Epidermal melanocyte (primary cell): ENCODE measurements at regions not wholly inside any gene's neighbourhood (a gene's known extent, or its start where the extent isn't known, plus 50 kb on each side); places are given as distances from the start of the nearest gene placed in this dataset.

Source experiments
- DNase-seq: peaks from one replicate; pipeline ENCODE4 v3.0.0; 2011; ENCODE audit warnings: low spot score; ENCODE audit not compliant: insufficient read length

GRCh38 chr4:188818300-188818699 is 679.1 kb downstream of the TRIML1 start:
- no peak for DNase-seq

GRCh38 chr4:188819233-188819632 is 680.0 kb downstream of the TRIML1 start:
- DNase-seq: no peak

- no peak for DNase-seq
These were observed 682.3 kb downstream of the TRIML1 start for GRCh38 chr4:188821500-188821899.

GRCh38 chr4:188822698-188823097 is 683.5 kb downstream of the TRIML1 start:
- no peak for DNase-seq

GRCh38 chr4:188824553-188824952 is 685.3 kb downstream of the TRIML1 start:
- DNase-seq: no peak

- DNase-seq: no peak
These were observed 687.2 kb downstream of the TRIML1 start for GRCh38 chr4:188826393-188826792.

GRCh38 chr4:188839704-188840103 is 700.5 kb downstream of the TRIML1 start:
- DNase-seq: no peak

DNA sequence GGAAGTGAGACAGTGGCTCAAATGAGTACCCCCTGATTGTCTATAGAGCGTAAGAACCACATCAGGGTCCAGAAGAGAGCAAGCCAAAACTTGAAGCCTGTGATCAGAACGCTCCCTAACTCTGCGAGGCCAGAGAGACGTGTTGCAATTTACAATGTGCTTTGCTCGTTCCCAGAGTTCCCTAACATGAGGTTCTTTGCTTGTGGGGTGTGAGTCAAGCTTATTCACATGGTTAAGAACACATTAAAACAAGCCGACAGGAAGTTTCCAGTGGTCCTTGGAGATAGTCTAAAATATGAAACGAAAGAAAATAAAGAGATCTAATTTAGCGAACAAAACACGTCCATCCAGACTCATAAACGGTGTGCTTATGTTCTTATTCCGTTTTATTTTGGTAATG is 702.3 kb downstream of the TRIML1 start:
- DNase-seq: no peak

DNA sequence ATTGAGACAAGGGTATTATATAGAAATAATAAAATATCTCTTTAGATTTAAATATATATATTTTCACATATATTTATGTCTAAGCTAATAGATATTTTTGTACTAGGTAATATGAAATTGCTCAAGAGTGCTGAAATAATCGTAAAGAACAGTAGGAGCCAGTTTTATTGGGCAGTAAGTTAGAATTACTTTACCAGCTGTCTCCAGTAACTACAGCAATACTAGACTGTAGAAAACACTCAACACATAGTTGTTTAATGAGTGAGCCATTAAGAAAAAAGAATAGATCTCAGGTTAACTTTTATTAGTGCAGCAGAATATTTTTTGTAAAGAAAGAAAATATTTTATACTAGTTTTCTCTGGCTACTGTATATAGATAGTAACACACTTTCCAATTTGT is 715.2 kb downstream of the TRIML1 start:
- DNase-seq: no peak

DNA sequence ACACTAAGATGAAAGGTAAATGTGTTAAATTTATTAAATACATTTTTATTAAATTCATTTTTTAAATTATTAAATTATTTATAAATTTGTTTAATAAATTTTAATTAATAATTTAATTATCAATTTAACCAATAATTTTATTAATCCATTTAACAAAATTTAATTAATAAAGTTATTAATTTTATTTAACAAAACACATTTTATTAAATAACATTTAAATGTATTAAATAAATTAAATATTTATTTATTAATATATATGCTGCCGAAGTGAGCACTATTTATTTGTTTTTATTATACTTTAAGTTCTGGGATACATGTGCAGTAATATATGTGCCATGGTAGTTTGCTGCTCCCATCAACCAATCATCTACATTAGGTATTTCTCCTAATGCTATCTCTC is 719.5 kb downstream of the TRIML1 start:
- no peak for DNase-seq

DNA sequence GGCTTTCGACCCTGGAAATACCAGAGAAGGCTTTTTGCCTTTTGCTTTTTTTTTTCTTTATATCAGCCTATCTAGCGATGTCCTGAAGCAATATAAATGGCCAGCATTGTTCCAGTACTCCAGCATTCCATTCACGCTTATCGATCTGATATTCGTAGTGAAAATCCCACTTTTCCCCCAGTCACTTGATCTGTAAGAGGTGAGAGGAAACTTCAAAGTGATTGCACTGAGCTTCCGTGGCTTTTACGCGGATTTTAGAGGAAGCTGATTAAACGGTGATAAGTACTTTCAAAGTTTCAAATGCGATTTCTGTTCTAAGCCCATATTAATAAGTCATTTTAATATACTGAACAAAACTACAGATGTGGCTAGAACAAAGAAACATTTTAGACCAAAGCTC is 725.5 kb downstream of the TRIML1 start:
- DNase-seq: no peak

DNA sequence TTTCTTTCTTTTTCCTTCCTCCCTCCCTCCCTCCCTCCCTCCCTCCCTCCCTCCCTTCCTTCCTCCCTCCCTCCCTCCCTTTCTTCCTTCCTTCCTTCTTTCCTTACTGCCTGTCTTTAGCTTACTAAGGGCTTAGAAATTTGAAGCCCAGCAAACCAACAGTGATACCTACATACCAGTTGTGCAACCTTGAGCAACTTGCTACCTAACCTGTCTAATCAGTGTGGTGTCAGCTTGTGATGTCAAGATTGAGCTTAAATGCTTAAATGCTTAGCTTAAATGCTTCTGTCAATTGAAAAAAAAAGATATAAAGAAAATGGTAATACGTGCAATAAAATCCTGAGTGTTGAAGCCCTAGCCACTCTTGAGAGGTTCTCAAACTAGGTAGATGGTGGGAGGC is 728.6 kb downstream of the TRIML1 start:
- no peak for DNase-seq

- DNase-seq: no peak
These were observed 730.3 kb downstream of the TRIML1 start for GRCh38 chr4:188869581-188869980.

DNA sequence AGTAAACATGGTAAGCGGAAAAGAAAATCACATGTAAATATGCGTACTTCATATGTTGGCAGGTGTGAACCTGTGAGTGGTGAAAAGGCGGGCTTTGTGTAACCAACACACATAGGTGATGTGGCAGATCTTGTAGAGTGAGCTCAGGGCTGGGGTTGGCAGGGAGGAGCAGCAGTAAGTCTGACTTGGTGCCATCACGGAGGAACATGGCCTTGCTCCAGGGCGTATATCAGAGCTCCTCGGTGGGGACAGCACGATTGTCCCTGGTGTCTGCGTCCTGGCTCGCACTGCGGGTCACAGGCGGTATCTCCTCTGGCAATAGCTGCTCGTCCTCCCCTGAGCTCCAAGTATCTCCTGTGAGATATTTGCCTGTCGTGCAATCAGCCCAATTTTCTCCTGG is 733.6 kb downstream of the TRIML1 start:
- no peak for DNase-seq

DNA sequence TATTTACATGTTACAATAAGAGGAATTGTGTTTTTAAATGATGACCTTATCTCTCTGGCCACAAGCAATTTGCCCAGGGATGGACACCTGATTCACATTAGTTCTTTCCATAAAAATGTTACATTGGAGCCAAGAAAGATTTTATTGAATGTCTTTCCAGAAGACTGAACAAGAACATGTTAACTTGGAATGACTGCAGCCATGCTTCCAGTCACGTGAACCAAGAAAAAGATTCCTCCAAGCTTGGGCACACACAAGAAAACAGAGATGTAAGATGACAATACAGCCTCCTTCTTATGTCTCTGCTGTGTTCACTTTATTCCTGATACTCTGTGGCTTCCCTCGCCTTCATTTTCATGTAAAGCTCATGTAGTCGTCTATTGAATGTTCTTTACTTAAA is 737.6 kb downstream of the TRIML1 start:
- no peak for DNase-seq

- no peak for DNase-seq
These were observed 740.4 kb downstream of the TRIML1 start for GRCh38 chr4:188879598-188879997.

DNA sequence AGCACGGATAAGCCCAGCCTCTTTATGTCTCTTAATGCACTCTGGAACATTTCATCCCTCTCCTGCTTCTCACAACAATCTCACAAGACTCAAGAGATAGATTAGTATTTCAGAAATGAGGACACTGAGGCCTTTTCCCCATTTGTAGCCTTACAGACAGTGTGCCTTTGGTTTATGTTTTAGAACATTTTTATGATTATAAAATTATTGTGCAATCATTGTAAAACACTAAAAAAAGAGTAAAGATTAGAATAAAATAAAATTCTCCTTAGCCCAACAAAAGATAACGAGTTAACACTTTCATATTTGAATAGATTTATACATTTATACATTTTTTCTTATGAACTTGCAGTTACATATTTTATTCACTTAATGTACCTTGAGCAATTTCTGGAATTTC is 748.7 kb downstream of the TRIML1 start:
- DNase-seq: no peak

DNA sequence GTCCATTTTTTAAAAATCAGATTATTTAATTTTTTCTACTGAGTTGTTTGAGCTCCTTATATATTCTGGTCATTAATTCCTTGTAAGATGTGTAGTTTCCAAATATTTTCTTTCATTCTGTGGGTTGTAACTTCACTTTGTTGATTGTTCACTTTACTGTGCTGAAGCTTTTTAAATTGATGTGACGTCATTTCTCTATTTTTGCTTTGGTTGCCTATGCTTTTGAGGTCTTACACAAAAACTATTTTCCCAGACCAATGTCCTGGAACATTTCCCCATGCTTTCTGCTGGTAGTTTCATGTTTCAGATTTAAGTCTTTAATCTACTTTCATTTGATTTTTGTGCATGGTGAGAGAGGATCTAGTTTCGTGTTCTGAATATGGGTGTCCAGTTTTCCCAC is 753.6 kb downstream of the TRIML1 start:
- DNase-seq: no peak

DNA sequence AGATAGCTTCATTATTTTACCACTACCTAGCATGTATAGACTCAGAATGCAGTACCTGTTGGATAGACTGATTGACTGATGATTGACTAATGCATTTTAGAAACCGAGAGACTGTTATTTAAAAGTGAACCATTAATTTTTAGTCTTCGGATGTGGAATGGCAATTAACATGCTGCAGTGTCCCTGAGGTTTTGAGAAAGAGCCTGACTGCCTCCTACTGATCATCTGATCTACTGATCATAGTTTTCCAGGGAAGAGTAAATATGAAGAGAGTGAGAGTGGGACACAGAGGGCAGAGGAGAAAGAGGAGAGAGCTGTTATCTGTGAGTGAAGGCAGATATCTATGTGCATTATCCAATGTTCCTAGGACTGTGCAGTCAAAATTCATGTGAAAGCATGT is 764.7 kb downstream of the TRIML1 start:
- no peak for DNase-seq

DNA sequence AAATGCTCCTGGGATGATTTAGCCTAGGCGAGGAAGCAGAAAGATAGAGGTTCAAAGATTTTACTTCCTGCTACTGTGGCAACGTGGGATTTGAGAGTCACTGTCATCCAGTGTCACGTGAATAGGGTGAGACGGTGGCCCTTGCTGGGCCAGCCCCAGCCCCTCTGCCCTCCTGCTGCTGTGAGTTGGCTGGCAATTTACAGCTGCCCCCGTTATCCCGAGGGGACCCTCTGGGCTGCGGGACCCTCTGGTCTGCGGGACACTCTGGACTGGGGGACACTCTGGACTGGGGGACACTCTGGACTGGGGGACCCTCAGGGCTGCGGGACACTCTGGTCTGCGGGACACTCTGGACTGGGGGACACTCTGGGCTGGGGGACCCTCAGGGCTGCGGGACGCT is 765.4 kb downstream of the TRIML1 start:
- no peak for DNase-seq

DNA sequence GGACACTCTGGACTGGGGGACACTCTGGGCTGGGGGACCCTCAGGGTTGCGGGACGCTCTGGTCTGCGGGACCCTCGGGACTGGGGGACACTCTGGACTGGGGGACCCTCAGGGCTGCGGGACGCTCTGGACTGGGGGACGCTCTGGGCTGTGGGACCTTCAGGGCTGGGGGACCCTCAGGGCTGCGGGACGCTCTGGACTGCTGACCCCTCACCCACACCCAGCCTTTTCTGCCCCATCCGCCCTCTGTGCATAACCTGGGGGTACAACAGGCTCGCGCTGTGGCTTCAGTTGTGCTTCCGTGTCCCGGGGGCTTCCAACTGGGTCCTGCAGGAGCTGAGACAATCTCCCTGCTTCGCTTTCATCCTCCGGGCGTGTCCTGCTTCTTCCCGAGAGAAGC is 766.0 kb downstream of the TRIML1 start:
- no peak for DNase-seq

- DNase-seq: no peak
These were observed 772.0 kb downstream of the TRIML1 start for GRCh38 chr4:188911199-188911598.

DNA sequence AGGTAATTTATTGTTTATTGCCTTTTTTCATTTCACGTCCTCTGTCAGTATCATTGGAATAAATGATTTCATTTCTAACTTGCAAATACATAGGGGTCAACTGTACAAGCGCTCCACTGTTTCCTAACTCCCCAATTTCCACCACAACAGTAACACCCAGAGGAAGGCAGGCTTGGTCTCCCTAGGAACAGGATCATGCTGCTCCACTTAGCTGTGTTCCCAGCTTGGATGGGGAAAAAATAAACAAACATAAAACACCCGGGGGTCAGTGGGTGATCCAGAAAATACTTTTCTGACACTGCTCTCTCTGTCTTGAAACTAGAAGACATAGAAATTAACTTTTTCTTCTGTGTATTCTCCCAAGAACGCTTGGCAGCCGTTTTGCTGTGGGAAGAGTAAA is 772.5 kb downstream of the TRIML1 start:
- DNase-seq: no peak

DNA sequence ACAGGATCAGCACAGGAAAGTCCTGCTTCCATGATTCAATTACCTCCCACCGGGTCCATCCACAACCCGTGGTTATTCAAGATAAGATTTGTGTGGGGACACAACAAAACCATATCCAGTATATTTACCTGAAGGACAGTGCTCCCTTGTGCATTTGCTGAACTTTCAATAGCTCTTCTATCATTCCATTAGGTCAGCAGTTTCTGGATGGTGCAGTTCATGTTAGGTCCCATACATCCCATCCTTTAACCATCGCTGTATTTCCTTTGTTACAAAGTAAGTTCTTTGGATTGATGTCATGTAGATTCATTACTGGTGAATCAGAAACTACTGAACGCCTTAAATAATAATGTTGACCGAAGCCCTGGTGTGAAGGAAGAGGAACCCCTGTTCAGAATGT is 775.9 kb downstream of the TRIML1 start:
- DNase-seq: no peak

GRCh38 chr4:188918787-188919186 is 779.5 kb downstream of the TRIML1 start:
- DNase-seq: no peak
